ENCODE measurements at regions not wholly inside any gene's neighbourhood (a gene's known extent, or its start where the extent isn't known, plus 50 kb on each side); places are given as distances from the start of the nearest gene placed in this dataset.

- H3K4me3 Mint-ChIP-seq = no peak overlapping the region
- no peak overlapping the region for H2AFZ ChIP-seq (ENCODE audit: insufficient read depth, low read depth, low read length, poor library complexity, severe bottlenecking)
- H3K4me2 ChIP-seq (replicated peaks; ENCODE audit: low read depth, low read length, poor library complexity, severe bottlenecking) = no peak overlapping the region
- intact Hi-C loops (cut with micrococcal nuclease) = no loop called here
- H3K36me3 ChIP-seq (replicated peaks in 1 of 2; ENCODE audit: control extremely low read depth in 1 of 2, control insufficient read depth in 1 of 2, extremely low read depth in 1 of 2, insufficient read depth in 2 of 2, low read length in 1 of 2) = no peaks in the 10 kb centered on the region
- ATAC-seq (ENCODE audit: low read depth) = no peak
- no peak for DNase-seq
- H3K27ac Mint-ChIP-seq = no peak overlapping the region
- H3K79me2 ChIP-seq (ENCODE audit: control insufficient read depth, insufficient read depth, low read length) = no peaks in the 10 kb centered on the region
- H3K27me3 Mint-ChIP-seq = peaks cover 3% of the 10 kb centered on the region
- H4K20me1 ChIP-seq (ENCODE audit: control insufficient read depth, insufficient read depth, low read length, poor library complexity, severe bottlenecking) = no peaks in the 10 kb centered on the region
- H3K27ac ChIP-seq (ENCODE audit: low read length in 2 of 2) = no peak overlapping the region
- no CpG with 5 or more reads among the region's 3 CpGs for WGBS (ENCODE audit: insufficient coverage)
- ChIA-PET POLR2A (no interaction called here), CTCF (no interaction called here)
- no peak overlapping the region for H3K9ac ChIP-seq (ENCODE audit: low read length)
- H3K4me3 ChIP-seq (ENCODE audit: control extremely low read depth in 1 of 5, extremely low read depth in 1 of 5, insufficient read depth in 1 of 5, low read depth in 2 of 5, low read length in 4 of 5) = no peak overlapping the region
- H3K27me3 ChIP-seq (replicated peaks in 1 of 4; ENCODE audit: control extremely low read depth in 1 of 4, control insufficient read depth in 3 of 4, insufficient read depth in 4 of 4, low read length in 3 of 4) = no peaks in the 10 kb centered on the region
- TF ChIP-seq EZH2 (IDR thresholded peaks at IDR 0.05; ENCODE audit: borderline replicate concordance, insufficient read depth, low read depth, low read length, poor library complexity, severe bottlenecking) (no peak), CTCF (IDR thresholded peaks at IDR 0.05) (no peak)
- no peaks in the 10 kb centered on the region for H3K4me1 ChIP-seq (ENCODE audit: control insufficient read depth in 2 of 2, insufficient read depth in 2 of 2, low read length in 2 of 2)
- H3K9me3 Mint-ChIP-seq (ENCODE audit: insufficient read depth) = no peaks in the 10 kb centered on the region
- no peaks in the 10 kb centered on the region for H3K4me1 Mint-ChIP-seq
- H3K9me3 ChIP-seq (ENCODE audit: control extremely low read depth in 1 of 3, control insufficient read depth in 2 of 3, insufficient read depth in 1 of 3, low read length in 2 of 3) = no peaks in the 10 kb centered on the region
Measured at GRCh38 chr7:13072014-13072413, 384.6 kb downstream of the ARL4A start.

DNA sequence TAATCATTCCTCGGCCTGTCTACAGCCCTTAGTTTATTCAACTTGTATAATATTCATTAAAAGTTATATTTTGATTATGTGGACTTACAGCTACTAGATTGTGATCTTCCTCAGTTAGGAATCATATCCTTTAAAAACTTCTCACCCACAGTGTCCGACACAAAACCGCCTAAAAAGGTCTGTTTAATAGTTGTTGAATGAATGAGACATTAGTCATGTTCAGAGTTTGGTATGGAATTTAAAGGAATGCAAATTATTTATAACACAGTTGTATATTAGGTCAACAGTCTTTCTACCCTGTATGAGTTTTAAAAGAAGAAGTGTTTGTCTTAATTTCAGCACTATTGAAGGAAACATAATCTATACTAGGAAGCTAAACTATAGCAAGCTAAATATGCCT is 390.0 kb downstream of the ARL4A start:
- no peak overlapping the region for H3K27ac Mint-ChIP-seq
- ATAC-seq (ENCODE audit: low read depth) = no peak
- TF ChIP-seq CTCF (IDR thresholded peaks at IDR 0.05) (no peak), EZH2 (IDR thresholded peaks at IDR 0.05; ENCODE audit: borderline replicate concordance, insufficient read depth, low read depth, low read length, poor library complexity, severe bottlenecking) (no peak)
- Histone ChIP-seq H3K9ac (ENCODE audit: low read length) (no peak overlapping the region), H3K4me1 (ENCODE audit: control insufficient read depth in 2 of 2, insufficient read depth in 2 of 2, low read length in 2 of 2) (no peaks in the 10 kb centered on the region), H3K27ac (ENCODE audit: low read length in 2 of 2) (no peak overlapping the region), H3K9me3 (ENCODE audit: control extremely low read depth in 1 of 3, control insufficient read depth in 2 of 3, insufficient read depth in 1 of 3, low read length in 2 of 3) (no peaks in the 10 kb centered on the region), H3K36me3 (replicated peaks in 1 of 2; ENCODE audit: control extremely low read depth in 1 of 2, control insufficient read depth in 1 of 2, extremely low read depth in 1 of 2, insufficient read depth in 2 of 2, low read length in 1 of 2) (no peaks in the 10 kb centered on the region), H3K4me2 (replicated peaks; ENCODE audit: low read depth, low read length, poor library complexity, severe bottlenecking) (no peak overlapping the region), H3K79me2 (ENCODE audit: control insufficient read depth, insufficient read depth, low read length) (no peaks in the 10 kb centered on the region), H3K27me3 (replicated peaks in 1 of 4; ENCODE audit: control extremely low read depth in 1 of 4, control insufficient read depth in 3 of 4, insufficient read depth in 4 of 4, low read length in 3 of 4) (no peaks in the 10 kb centered on the region), H2AFZ (ENCODE audit: insufficient read depth, low read depth, low read length, poor library complexity, severe bottlenecking) (no peak overlapping the region), H3K4me3 (ENCODE audit: control extremely low read depth in 1 of 5, extremely low read depth in 1 of 5, insufficient read depth in 1 of 5, low read depth in 2 of 5, low read length in 4 of 5) (no peak overlapping the region), H4K20me1 (ENCODE audit: control insufficient read depth, insufficient read depth, low read length, poor library complexity, severe bottlenecking) (no peaks in the 10 kb centered on the region)
- POLR2A ChIA-PET = no interaction called here
- WGBS (ENCODE audit: insufficient coverage) = no CpG with 5 or more reads among the region's 3 CpGs
- intact Hi-C loops (cut with micrococcal nuclease) = no loop called here
- H3K4me3 Mint-ChIP-seq = no peak overlapping the region
- H3K9me3 Mint-ChIP-seq (ENCODE audit: insufficient read depth) = no peaks in the 10 kb centered on the region
- CTCF ChIA-PET = no interaction called here
- no peak for DNase-seq
- no peaks in the 10 kb centered on the region for H3K27me3 Mint-ChIP-seq
- H3K4me1 Mint-ChIP-seq = no peaks in the 10 kb centered on the region
